HG02571 (cell line): ENCODE measurements at regions not wholly inside any gene's neighbourhood (a gene's known extent, or its start where the extent isn't known, plus 50 kb on each side); places are given as distances from the start of the nearest gene placed in this dataset.

Source experiments
- ATAC-seq: cut with Tn5 transposase; IDR thresholded peaks from one replicate; pipeline ENCODE4 v1.9.1; 2021; ENCODE audit warnings: mild to moderate bottlenecking, moderate library complexity; ENCODE audit not compliant: unreplicated experiment

GRCh38 chr2:163302141-163302540 lies 433.7 kb downstream of the FIGN start:
- no peak for ATAC-seq

GRCh38 chr2:163291790-163292189 lies 444.0 kb downstream of the FIGN start:
- no peak for ATAC-seq

- no peak for ATAC-seq
These were observed 443.1 kb upstream of the KCNH7 start for GRCh38 chr2:163281717-163282116.

GRCh38 chr2:163269374-163270021 lies 430.9 kb upstream of the KCNH7 start:
- ATAC-seq, result no peak

GRCh38 chr2:163266772-163267171 lies 428.2 kb upstream of the KCNH7 start:
- ATAC-seq, result no peak

GRCh38 chr2:163265562-163265961 lies 427.0 kb upstream of the KCNH7 start:
- ATAC-seq, result no peak

- ATAC-seq, result no peak
These were observed 425.8 kb upstream of the KCNH7 start for GRCh38 chr2:163264341-163264740.

GRCh38 chr2:163259489-163259888 lies 420.9 kb upstream of the KCNH7 start:
- no peak for ATAC-seq

- no peak for ATAC-seq
These were observed 416.5 kb upstream of the KCNH7 start for GRCh38 chr2:163255086-163255485.

GRCh38 chr2:163253621-163254285 lies 415.2 kb upstream of the KCNH7 start:
- no peak for ATAC-seq

GRCh38 chr2:163252199-163252598 lies 413.6 kb upstream of the KCNH7 start:
- no peak for ATAC-seq

GRCh38 chr2:163248376-163249253 lies 410.0 kb upstream of the KCNH7 start:
- ATAC-seq, result no peak

GRCh38 chr2:163247847-163248220 lies 409.3 kb upstream of the KCNH7 start:
- no peak for ATAC-seq

- ATAC-seq, result no peak
These were observed 408.7 kb upstream of the KCNH7 start for GRCh38 chr2:163247156-163247846.

GRCh38 chr2:163246135-163246534 lies 407.6 kb upstream of the KCNH7 start:
- ATAC-seq, result no peak

GRCh38 chr2:163236553-163236952 lies 398.0 kb upstream of the KCNH7 start:
- no peak for ATAC-seq

- ATAC-seq, result no peak
These were observed 393.1 kb upstream of the KCNH7 start for GRCh38 chr2:163231666-163232065.

GRCh38 chr2:163213661-163214081 lies 375.1 kb upstream of the KCNH7 start:
- ATAC-seq, result no peak

- no peak for ATAC-seq
These were observed 371.9 kb upstream of the KCNH7 start for GRCh38 chr2:163210430-163210918.

GRCh38 chr2:163207693-163208370 lies 369.3 kb upstream of the KCNH7 start:
- no peak for ATAC-seq
